Stomach smooth muscle (tissue), 2 donors: ENCODE measurements at regions not wholly inside any gene's neighbourhood (a gene's known extent, or its start where the extent isn't known, plus 50 kb on each side); places are given as distances from the start of the nearest gene placed in this dataset.
"Not testable (repeated sequence)": the region's sequence is repeated elsewhere in the genome, so short reads cannot be mapped to it uniquely, and the experiment has no call there.

Experiments used
- H3K27ac ChIP-seq: one replicate; pipeline ENCODE4 v1.7.0; 2013; ENCODE audit warnings: mild to moderate bottlenecking, low read length, inconsistent platforms
- H3K27me3 ChIP-seq, 2 donors: one replicate each; pipeline ENCODE4 v1.7.0; 2013; ENCODE audit warnings: low read length in 2 of 2; ENCODE audit not compliant: insufficient read depth in 2 of 2, control insufficient read depth in 1 of 2
- H3K36me3 ChIP-seq, 2 donors: one replicate each; pipeline ENCODE4 v1.7.0; 2013; ENCODE audit warnings: low read length in 2 of 2; ENCODE audit not compliant: control insufficient read depth in 2 of 2, insufficient read depth in 2 of 2
- H3K4me1 ChIP-seq: one replicate; pipeline ENCODE4 v1.7.0; 2013; ENCODE audit warnings: low read length; ENCODE audit not compliant: control insufficient read depth, insufficient read depth
- H3K4me3 ChIP-seq, 2 donors: one replicate each; pipeline ENCODE4 v1.7.0; 2013; ENCODE audit warnings: low read length in 2 of 2
- H3K9ac ChIP-seq, 2 donors: one replicate each; pipeline ENCODE4 v1.7.0; 2013; ENCODE audit warnings: low read length in 2 of 2, mild to moderate bottlenecking in 1 of 2
- H3K9me3 ChIP-seq, 2 donors: one replicate each; pipeline ENCODE4 v1.7.0; 2013; ENCODE audit warnings: low read length in 2 of 2; ENCODE audit not compliant: control insufficient read depth in 2 of 2
- donor health status: healthy.
- donor health status: Pancreatic carcinoma.

GRCh38 chr6:141401851-141402250 is 730.9 kb upstream of the GJE1 start:
- no peaks in the 10 kb centered on the region for H3K36me3 ChIP-seq
- H3K27ac ChIP-seq = no peak overlapping the region
- no peaks in the 10 kb centered on the region for H3K27me3 ChIP-seq
- no peak overlapping the region for H3K4me3 ChIP-seq
- H3K9ac ChIP-seq = no peak overlapping the region
- no peaks in the 10 kb centered on the region for H3K9me3 ChIP-seq
- H3K4me1 ChIP-seq = no peaks in the 10 kb centered on the region

DNA sequence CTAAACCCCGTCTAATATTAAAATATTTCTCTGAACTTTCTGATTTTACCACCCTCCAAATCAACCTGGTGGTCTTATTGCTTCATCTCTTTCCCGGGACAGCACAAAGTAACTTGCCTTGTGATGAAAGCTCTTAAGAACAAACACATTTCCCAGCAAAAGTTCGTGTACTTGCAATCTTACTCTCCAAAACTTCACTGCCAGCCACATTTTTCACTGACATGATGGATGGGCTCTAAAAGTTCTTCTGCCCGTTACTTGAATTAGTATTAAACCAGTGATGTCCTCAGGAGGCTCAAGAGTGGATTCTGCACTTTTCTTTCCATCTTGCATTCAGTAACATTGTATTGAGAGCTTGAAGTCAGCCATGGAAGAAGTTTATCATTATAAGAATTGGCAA is 731.6 kb upstream of the GJE1 start:
- Histone ChIP-seq H3K27me3 (no peaks in the 10 kb centered on the region), H3K27ac (no peak overlapping the region), H3K4me1 (no peaks in the 10 kb centered on the region), H3K4me3 (no peak overlapping the region), H3K9me3 (no peaks in the 10 kb centered on the region), H3K9ac (no peak overlapping the region), H3K36me3 (no peaks in the 10 kb centered on the region)

- no peak overlapping the region for H3K4me3 ChIP-seq
- no peak overlapping the region for H3K9ac ChIP-seq
- H3K4me1 ChIP-seq = no peaks in the 10 kb centered on the region
- H3K9me3 ChIP-seq = no peaks in the 10 kb centered on the region
- no peak overlapping the region for H3K27ac ChIP-seq
- no peaks in the 10 kb centered on the region for H3K36me3 ChIP-seq
- no peaks in the 10 kb centered on the region for H3K27me3 ChIP-seq
These were observed 733.8 kb upstream of the GJE1 start for GRCh38 chr6:141398949-141399348.

- Histone ChIP-seq H3K4me3 (no peak overlapping the region), H3K27me3 (no peaks in the 10 kb centered on the region), H3K36me3 (no peaks in the 10 kb centered on the region), H3K27ac (no peak overlapping the region), H3K9me3 (no peaks in the 10 kb centered on the region), H3K9ac (no peak overlapping the region), H3K4me1 (no peaks in the 10 kb centered on the region)
These were observed 737.2 kb upstream of the GJE1 start for GRCh38 chr6:141395443-141396008.

- no peak overlapping the region for H3K9ac ChIP-seq
- no peaks in the 10 kb centered on the region for H3K27me3 ChIP-seq
- H3K36me3 ChIP-seq = no peaks in the 10 kb centered on the region
- H3K4me1 ChIP-seq = no peaks in the 10 kb centered on the region
- H3K4me3 ChIP-seq = no peak overlapping the region
- H3K27ac ChIP-seq = no peak overlapping the region
- H3K9me3 ChIP-seq = no peaks in the 10 kb centered on the region
These were observed 738.1 kb upstream of the GJE1 start for GRCh38 chr6:141394565-141395051.

DNA sequence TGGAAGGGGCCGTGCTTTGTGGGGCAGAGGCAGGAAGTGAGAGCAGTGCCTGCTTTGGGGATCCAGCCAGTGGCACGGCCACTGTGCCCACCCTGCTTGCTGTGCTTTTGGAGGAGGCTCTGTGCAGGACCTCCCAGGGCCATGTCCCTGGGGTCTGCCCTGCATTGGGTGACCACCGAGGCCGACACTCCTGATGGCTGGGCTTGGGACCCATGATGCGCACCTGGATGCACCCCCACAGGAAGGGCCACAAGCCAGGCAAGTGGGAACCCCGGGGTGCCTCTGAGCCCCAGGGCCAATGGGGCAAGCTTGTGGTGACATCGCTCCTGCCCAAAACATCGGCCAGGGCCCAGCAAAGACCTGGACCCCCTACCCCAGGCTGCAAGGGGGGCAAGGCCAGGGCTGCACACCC is 738.6 kb upstream of the GJE1 start:
- Histone ChIP-seq H3K27ac (no peak overlapping the region), H3K27me3 (no peaks in the 10 kb centered on the region), H3K4me1 (no peaks in the 10 kb centered on the region), H3K9me3 (no peaks in the 10 kb centered on the region), H3K36me3 (no peaks in the 10 kb centered on the region), H3K4me3 (no peak overlapping the region), H3K9ac (no peak overlapping the region)

DNA sequence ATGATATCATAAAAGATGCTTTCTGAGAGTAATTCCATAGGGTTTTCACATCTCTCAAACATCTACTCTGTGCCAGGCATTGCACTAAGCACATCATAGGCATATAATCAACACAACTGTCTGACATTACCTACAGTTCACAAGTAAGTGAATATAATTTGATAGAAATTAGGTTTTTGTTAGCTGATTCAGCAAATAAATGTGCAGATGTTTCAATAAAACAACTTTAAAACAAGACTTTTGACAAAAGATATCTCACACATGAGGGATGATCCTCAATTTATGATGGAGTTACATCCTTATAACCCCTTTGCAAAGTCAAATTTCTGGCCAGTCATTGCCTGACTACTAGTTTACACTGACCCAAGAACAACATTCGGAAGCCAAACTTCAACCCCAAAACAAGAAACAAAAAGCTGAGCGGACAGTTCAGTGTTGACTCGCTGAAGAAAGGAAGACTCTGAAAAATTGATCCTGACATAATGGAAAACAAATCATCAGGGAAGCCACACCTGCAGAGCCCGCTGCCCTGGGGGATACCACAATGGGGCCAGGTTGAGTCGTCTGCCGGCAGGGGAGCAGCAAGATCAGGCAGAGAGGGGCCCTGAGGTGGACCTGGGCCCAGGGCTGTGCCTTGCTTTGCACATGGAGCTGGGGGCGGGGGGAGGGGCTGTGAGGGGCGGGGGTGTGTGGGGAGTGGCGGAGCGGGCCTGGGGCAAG is 739.2 kb upstream of the GJE1 start:
- H3K36me3 ChIP-seq = no peaks in the 10 kb centered on the region
- no peaks in the 10 kb centered on the region for H3K4me1 ChIP-seq
- H3K9ac ChIP-seq = no peak overlapping the region

DNA sequence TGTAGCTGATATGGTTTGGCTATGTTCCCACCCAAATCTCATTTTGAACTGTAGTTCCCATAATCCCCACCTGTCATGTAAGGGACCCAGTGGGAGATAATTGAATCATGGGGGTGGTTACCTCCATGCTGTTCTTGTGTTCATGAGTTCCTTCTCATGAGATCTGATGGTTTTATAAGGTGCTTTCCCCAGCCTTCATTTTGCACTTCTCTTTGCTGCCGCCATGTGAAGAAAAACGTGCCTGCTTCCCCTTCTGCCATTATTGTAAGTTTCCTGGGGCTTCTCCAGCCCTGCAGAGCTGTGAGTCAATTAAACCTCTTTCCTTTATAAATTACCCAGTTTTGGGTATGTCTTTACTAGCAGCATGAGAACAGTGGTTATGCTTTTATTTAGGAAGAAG is 741.6 kb upstream of the GJE1 start:
- not testable (repeated sequence) for H3K9me3 ChIP-seq, H3K27me3 ChIP-seq, H3K4me3 ChIP-seq, H3K4me1 ChIP-seq, H3K9ac ChIP-seq, H3K36me3 ChIP-seq, H3K27ac ChIP-seq

More for the DNA sequence above, 739.2 kb upstream of the GJE1 start:
- Histone ChIP-seq H3K9me3 (no peaks in the 10 kb centered on the region), H3K4me3 (no peak overlapping the region), H3K27ac (no peak overlapping the region), H3K27me3 (no peaks in the 10 kb centered on the region)

GRCh38 chr6:141388666-141389065 is 744.1 kb upstream of the GJE1 start:
- Histone ChIP-seq H3K4me1 (no peaks in the 10 kb centered on the region), H3K4me3 (no peak overlapping the region), H3K27me3 (no peaks in the 10 kb centered on the region), H3K9me3 (no peaks in the 10 kb centered on the region), H3K27ac (no peak overlapping the region), H3K36me3 (no peaks in the 10 kb centered on the region), H3K9ac (no peak overlapping the region)

DNA sequence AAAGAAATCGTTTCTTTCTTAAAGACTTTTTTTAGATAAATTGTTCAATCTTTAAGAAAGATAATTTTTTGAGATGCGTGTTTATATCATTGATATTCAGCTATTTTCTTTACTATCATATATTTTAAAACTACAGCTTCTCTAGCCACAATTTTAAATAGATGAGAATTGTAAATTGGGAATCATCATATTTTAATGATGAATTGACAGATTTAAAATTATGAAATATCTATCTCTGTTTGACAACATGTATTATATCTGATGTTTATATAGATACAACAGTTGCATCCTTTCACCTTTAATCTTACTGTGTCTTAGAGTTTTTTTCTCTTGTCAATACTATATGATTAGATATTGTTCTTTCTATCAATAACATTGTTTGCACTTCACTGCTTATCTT is 762.3 kb upstream of the GJE1 start:
- H3K27me3 ChIP-seq = no peaks in the 10 kb centered on the region
- H3K9ac ChIP-seq = no peak overlapping the region
- H3K36me3 ChIP-seq = no peaks in the 10 kb centered on the region
- no peaks in the 10 kb centered on the region for H3K9me3 ChIP-seq
- no peak overlapping the region for H3K4me3 ChIP-seq
- H3K4me1 ChIP-seq = no peaks in the 10 kb centered on the region
- no peak overlapping the region for H3K27ac ChIP-seq

DNA sequence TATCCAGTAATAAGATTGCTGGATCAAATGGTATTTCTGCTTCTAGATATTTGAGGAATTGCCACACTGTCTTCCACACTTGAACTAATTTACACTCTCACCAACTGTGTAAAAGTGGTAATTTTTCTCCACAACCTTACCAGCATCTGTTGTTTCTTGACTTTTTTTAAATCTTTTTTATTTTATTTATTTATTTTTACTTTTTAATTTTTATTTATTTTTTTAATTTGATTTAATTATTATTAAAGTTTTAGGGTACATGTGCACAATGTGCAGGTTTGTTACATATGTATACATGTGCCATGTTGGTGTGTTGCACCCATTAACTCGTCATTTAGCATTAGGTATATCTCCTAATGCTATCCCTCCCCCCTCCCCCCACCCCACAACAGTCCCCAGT is 765.9 kb upstream of the GJE1 start:
- H3K9me3 ChIP-seq, H3K4me1 ChIP-seq, H3K27me3 ChIP-seq, H3K36me3 ChIP-seq, H3K27ac ChIP-seq, H3K9ac ChIP-seq, H3K4me3 ChIP-seq: not testable (repeated sequence)
